Choroid plexus epithelial cell (primary cell): ENCODE measurements at regions not wholly inside any gene's neighbourhood (a gene's known extent, or its start where the extent isn't known, plus 50 kb on each side); places are given as distances from the start of the nearest gene placed in this dataset.
"Not testable (repeated sequence)": the region's sequence is repeated elsewhere in the genome, so short reads cannot be mapped to it uniquely, and the experiment has no call there.

Experiments used
- DNase-seq: peaks from one replicate; pipeline ENCODE4 v3.0.0-alpha.2; 2010; ENCODE audit warnings: low read depth
- H3K4me3 ChIP-seq: 2 replicates; pipeline ENCODE4 v1.5.1; 2011; ENCODE audit warnings: low read depth, mild to moderate bottlenecking, control low read depth, low read length, moderate library complexity
- TF ChIP-seq, protein P1 (sequence below): conservative IDR thresholded peaks from 2 replicates; pipeline ENCODE4 v1.5.1; 2011; ENCODE audit warnings: low read depth, mild to moderate bottlenecking, control low read depth, inconsistent platforms, low read length, moderate library complexity

DNA sequence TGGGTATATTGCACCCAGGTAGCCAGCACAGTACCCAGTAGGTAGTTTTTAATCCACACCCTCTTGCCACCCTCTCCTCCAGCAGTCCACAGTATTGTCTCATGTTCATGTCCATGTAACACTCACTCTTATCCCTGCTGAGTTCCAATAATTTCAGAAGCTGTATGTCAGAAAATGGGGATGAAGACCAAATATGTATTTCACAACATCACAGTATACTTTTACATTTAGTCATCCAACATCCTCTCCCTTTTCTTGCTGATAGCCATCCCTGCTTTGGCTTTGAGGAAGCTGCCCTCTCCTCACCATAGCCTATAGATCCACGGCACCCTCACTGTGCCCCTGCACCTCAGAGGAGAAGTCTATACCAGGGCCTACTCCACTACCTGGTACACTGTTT lies 126.0 kb upstream of the LDB2 start:
- peak; percentile 16 for DNase-seq
- H3K4me3 ChIP-seq = no peak overlapping the region
- TF ChIP-seq, protein P1, sequence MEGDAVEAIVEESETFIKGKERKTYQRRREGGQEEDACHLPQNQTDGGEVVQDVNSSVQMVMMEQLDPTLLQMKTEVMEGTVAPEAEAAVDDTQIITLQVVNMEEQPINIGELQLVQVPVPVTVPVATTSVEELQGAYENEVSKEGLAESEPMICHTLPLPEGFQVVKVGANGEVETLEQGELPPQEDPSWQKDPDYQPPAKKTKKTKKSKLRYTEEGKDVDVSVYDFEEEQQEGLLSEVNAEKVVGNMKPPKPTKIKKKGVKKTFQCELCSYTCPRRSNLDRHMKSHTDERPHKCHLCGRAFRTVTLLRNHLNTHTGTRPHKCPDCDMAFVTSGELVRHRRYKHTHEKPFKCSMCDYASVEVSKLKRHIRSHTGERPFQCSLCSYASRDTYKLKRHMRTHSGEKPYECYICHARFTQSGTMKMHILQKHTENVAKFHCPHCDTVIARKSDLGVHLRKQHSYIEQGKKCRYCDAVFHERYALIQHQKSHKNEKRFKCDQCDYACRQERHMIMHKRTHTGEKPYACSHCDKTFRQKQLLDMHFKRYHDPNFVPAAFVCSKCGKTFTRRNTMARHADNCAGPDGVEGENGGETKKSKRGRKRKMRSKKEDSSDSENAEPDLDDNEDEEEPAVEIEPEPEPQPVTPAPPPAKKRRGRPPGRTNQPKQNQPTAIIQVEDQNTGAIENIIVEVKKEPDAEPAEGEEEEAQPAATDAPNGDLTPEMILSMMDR = no peak

GRCh38 chr4:17020901-17021300 lies 122.5 kb upstream of the LDB2 start:
- H3K4me3 ChIP-seq = no peak overlapping the region
- TF ChIP-seq, protein P1 = no peak

GRCh38 chr4:17020451-17020850 lies 122.0 kb upstream of the LDB2 start:
- H3K4me3 ChIP-seq = no peak overlapping the region
- no peak for DNase-seq
- TF ChIP-seq, protein P1 = no peak

More at GRCh38 chr4:17020901-17021300, 122.5 kb upstream of the LDB2 start:
- DNase-seq = no peak

DNA sequence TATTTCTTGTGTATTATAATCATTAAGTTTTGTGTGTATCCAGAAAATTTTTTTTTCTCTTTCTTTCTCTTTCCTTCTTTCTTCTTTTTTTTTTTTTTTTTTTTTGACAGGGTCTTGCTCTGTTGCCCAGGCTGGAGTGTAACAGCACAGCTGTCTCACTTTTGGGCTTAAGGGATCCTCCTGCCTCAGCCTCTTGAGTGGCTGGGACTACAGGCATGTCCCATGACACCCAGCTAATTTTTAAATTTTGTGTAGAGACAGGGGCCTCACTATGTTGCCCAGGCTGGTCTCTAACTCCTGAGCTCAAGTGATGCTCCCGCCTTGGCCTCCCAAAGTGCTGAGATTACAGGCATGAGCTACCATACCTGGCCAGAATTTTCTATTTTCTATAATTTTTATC lies 120.2 kb upstream of the LDB2 start:
- DNase-seq, H3K4me3 ChIP-seq: not testable (repeated sequence)

DNA sequence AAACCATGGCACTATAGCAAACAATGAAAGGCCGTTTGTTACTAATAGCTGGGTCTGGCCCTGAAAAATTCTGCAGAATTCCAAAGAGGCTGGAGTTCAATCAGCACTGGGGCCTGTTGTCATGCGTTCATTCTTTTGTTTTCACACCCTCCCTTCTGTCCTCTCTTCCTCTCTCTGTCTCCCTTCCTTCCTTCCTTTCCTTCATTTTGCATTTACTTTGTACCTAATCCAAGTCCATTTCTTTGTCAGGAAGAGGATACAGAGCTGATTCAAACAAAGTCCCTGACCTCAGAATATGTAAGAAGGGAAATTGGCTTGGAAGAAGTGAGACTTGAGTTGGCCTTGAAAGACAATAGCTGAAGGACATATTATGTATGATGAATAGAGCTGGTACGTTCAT lies 119.6 kb upstream of the LDB2 start:
- no peak for DNase-seq
- no peak overlapping the region for H3K4me3 ChIP-seq
- TF ChIP-seq, protein P1 = no peak

GRCh38 chr4:17013382-17014006 lies 115.0 kb upstream of the LDB2 start:
- no peak overlapping the region for H3K4me3 ChIP-seq
- TF ChIP-seq, protein P1 = no peak
- DNase-seq = peak; percentile 48

GRCh38 chr4:17012451-17012850 lies 114.0 kb upstream of the LDB2 start:
- DNase-seq = no peak
- H3K4me3 ChIP-seq = no peak overlapping the region
- TF ChIP-seq, protein P1 = no peak
